Suprapubic skin (tissue), 4 donors: ENCODE measurements at regions not wholly inside any gene's neighbourhood (a gene's known extent, or its start where the extent isn't known, plus 50 kb on each side); places are given as distances from the start of the nearest gene placed in this dataset.

Source experiments
- POLR2A ChIP-seq, 2 donors: fragments of 450-650 bp; IDR thresholded peaks; one replicate each; pipeline ENCODE4 v1.6.1; 2017; ENCODE audit warnings: antibody characterized with exemption in 2 of 2, mild to moderate bottlenecking in 2 of 2, moderate library complexity in 2 of 2
- POLR2AphosphoS5 ChIP-seq, 3 donors: sonication (generic); formaldehyde crosslinking; IDR thresholded peaks; one replicate each; pipeline ENCODE4 v1.6.1; 2017; ENCODE audit warnings: antibody characterized with exemption in 3 of 3

DNA sequence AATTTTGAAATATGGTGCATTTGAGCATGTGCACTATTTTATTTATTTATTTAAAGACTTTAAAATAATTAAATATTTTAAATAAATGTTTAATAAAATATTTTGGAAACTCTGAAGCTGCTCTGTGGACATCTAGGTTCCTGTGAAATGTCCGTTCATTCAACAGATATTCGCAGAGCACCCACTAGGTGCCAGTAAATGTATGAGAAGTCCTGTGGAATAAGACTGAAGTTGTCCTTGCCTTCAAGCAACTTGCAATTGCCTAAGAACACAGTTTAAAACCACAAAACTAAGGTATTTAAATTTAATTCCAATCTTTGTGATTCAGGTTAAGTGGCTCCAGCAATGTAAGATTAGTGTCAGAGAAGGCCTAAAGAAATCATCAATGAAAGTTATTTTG is 306.7 kb downstream of the GBA3 start:
- TF ChIP-seq POLR2A (IDR thresholded peaks at IDR 0.05) (no peak), POLR2AphosphoS5 (IDR thresholded peaks at IDR 0.05) (no peak)
